GM12878 (cell line): ENCODE measurements at regions not wholly inside any gene's neighbourhood (a gene's known extent, or its start where the extent isn't known, plus 50 kb on each side); places are given as distances from the start of the nearest gene placed in this dataset.

ENCODE experiments used
- ATAC-seq: fragments of 200-7000 bp; cut with Tn5 transposase; 3 replicates; pipeline ENCODE4 v1.9.1; 2020; ENCODE audit warnings: mild to moderate bottlenecking, moderate library complexity
- BruUV-seq: library from RNA; stranded (reverse); fragments of 400-500 nt; replicated peaks from 2 replicates; lab custom pipeline; 2021; lab: Mats Ljungman, UMichigan
- CTCF ChIA-PET: fragments of 300-600 bp; sonication (Branson Sonifier 250); formaldehyde crosslinking; extraction: SDS; loops from one replicate; lab custom pipeline; 2021; ENCODE audit warnings: inconsistent platforms; lab: Yijun Ruan, JAX
- POLR2A ChIA-PET: fragments of 350-600 bp; formaldehyde crosslinking; extraction: SDS; loops from one replicate; lab custom pipeline; 2021; ENCODE audit warnings: inconsistent platforms; lab: Charles Lee
- RAD21 ChIA-PET: fragments of 300-600 bp; sonication (Branson Sonifier 250); formaldehyde crosslinking; loops from one replicate; lab custom pipeline; 2023; ENCODE audit warnings: antibody characterized with exemption; ENCODE audit not compliant: unreplicated experiment; lab: Charles Lee
- SMC1A ChIA-PET: fragments of 300-600 bp; sonication (Branson Sonifier 250); formaldehyde crosslinking; loops from one replicate; lab custom pipeline; 2023; ENCODE audit not compliant: unreplicated experiment, uncharacterized antibody; lab: Charles Lee
- DNase-seq: peaks from one replicate; pipeline ENCODE4 v3.0.0-alpha.2; 2011; ENCODE audit warnings: low read depth, low spot score
- FAIRE-seq: peaks from 3 replicates; lab custom pipeline; 2011; peaks lifted over from hg19 to GRCh38; lab: Jason Lieb, UNC
- H2AFZ ChIP-seq: 2 replicates; pipeline ENCODE4 v1.6.0; 2011; ENCODE audit warnings: low read depth, low read length, control low read depth; ENCODE audit not compliant: control insufficient read depth
- H3K27ac ChIP-seq: 2 replicates; pipeline ENCODE4 v1.5.1; 2011; ENCODE audit warnings: control low read depth; ENCODE audit not compliant: control insufficient read depth, insufficient read depth
- H3K27me3 ChIP-seq, 2 experiments: replicated peaks in 1 of 2; 2 replicates each; pipeline versions ENCODE4 v1.6.0 to v1.6.1; 2011; ENCODE audit warnings: low read length in 1 of 2; ENCODE audit not compliant: control insufficient read depth in 2 of 2, insufficient read depth in 2 of 2
- H3K36me3 ChIP-seq, 2 experiments: 2 replicates each; pipeline ENCODE4 v1.5.1; 2011; ENCODE audit warnings: low read length in 1 of 2; ENCODE audit not compliant: control insufficient read depth in 2 of 2, insufficient read depth in 2 of 2
- H3K4me1 ChIP-seq: 2 replicates; pipeline ENCODE4 v1.6.1; 2011; ENCODE audit warnings: mild to moderate bottlenecking, low read length, moderate library complexity, mixed read lengths; ENCODE audit not compliant: control insufficient read depth, insufficient read depth
- H3K4me2 ChIP-seq: 2 replicates; pipeline ENCODE4 v1.6.0; 2011; ENCODE audit warnings: control low read depth; ENCODE audit not compliant: control insufficient read depth, insufficient read depth
- H3K4me3 ChIP-seq: fragments of 200-600 bp; sonication (generic); 2 replicates; pipeline ENCODE4 v1.5.1; 2016
- H3K79me2 ChIP-seq: 2 replicates; pipeline ENCODE4 v1.6.0; 2011; ENCODE audit warnings: low read length; ENCODE audit not compliant: control insufficient read depth, insufficient read depth
- H3K9ac ChIP-seq: 2 replicates; pipeline ENCODE4 v1.8.0; 2011; ENCODE audit warnings: low read length, control low read depth, mixed read lengths; ENCODE audit not compliant: control insufficient read depth, insufficient read depth
- H3K9me3 ChIP-seq: replicated peaks from 3 replicates; pipeline ENCODE4 v1.5.1; 2011; ENCODE audit warnings: mild to moderate bottlenecking, low read length; ENCODE audit not compliant: control insufficient read depth, insufficient read depth
- H4K20me1 ChIP-seq: 2 replicates; pipeline ENCODE4 v1.6.0; 2011; ENCODE audit not compliant: control insufficient read depth, insufficient read depth
- CBFB ChIP-seq: IDR thresholded peaks from 2 replicates; pipeline ENCODE4 v1.6.1; 2016; ENCODE audit warnings: antibody characterized with exemption, low read depth
- CEBPB ChIP-seq, 2 experiments: fragments of 150-350 bp in 1 of 2; IDR thresholded peaks; 2 replicates each; pipeline ENCODE4 v1.6.1; 2012 to 2014; ENCODE audit warnings: low read depth in 2 of 2, low read length in 2 of 2, borderline replicate concordance in 1 of 2, inconsistent platforms in 1 of 2
- ESRRA ChIP-seq: IDR thresholded peaks from 2 replicates; pipeline ENCODE4 v1.6.1; 2012; ENCODE audit warnings: mild to moderate bottlenecking, low read length, improper control_type of control experiment
- FOS ChIP-seq: IDR thresholded peaks from 3 replicates; pipeline ENCODE4 v1.6.1; 2011; ENCODE audit warnings: borderline replicate concordance; ENCODE audit not compliant: insufficient read length; ENCODE audit errors: extremely low read depth
- POLR2AphosphoS2 ChIP-seq: IDR thresholded peaks from 2 replicates; pipeline ENCODE4 v1.6.1; 2011; ENCODE audit warnings: low read depth, mild to moderate bottlenecking, low read length, improper control_type of control experiment, moderate library complexity
- POLR2AphosphoS5 ChIP-seq: IDR thresholded peaks from 2 replicates; pipeline ENCODE4 v1.6.1; 2011; ENCODE audit warnings: mild to moderate bottlenecking, low read length, inconsistent platforms
- RELA ChIP-seq: fragments of 450-650 bp; IDR thresholded peaks from 2 replicates; pipeline ENCODE4 v1.8.0; 2014; ENCODE audit warnings: borderline replicate concordance; ENCODE audit not compliant: partially characterized antibody
- SPI1 ChIP-seq: IDR thresholded peaks from 2 replicates; pipeline ENCODE4 v1.6.1; 2011; ENCODE audit warnings: low read depth, mild to moderate bottlenecking, low read length, moderate library complexity, borderline replicate concordance; ENCODE audit not compliant: insufficient read depth
- STAT3 ChIP-seq: IDR thresholded peaks from 2 replicates; pipeline ENCODE4 v1.6.1; 2011; ENCODE audit warnings: low read depth, low read length, improper control_type of control experiment
- TBL1XR1 ChIP-seq: IDR thresholded peaks from 2 replicates; pipeline ENCODE4 v1.6.1; 2012; ENCODE audit warnings: low read depth, low read length, improper control_type of control experiment
- WRNIP1 ChIP-seq: IDR thresholded peaks from 2 replicates; pipeline ENCODE4 v1.6.1; 2011; ENCODE audit warnings: low read depth, low read length, improper control_type of control experiment, borderline replicate concordance
- ZBTB33 ChIP-seq: fragments of 450-650 bp; IDR thresholded peaks from 2 replicates; pipeline ENCODE4 v1.6.1; 2017; ENCODE audit warnings: mild to moderate bottlenecking
- ZNF207 ChIP-seq: fragments of 450-650 bp; IDR thresholded peaks from 2 replicates; pipeline ENCODE4 v1.6.1; 2014; ENCODE audit warnings: antibody characterized with exemption, mild to moderate bottlenecking, borderline replicate concordance
- ZZZ3 ChIP-seq: IDR thresholded peaks from 2 replicates; pipeline ENCODE4 v1.6.1; 2011; ENCODE audit warnings: low read depth; ENCODE audit not compliant: control insufficient read depth, insufficient read length
- WGBS: methylation state at CpG from one replicate; pipeline ENCODE4 v1.1.6; 2016; ENCODE audit warnings: low lambda C conversion rate; ENCODE audit not compliant: insufficient replicate concordance, insufficient coverage; ENCODE audit errors: missing lambda C conversion rate; 5-methylcytosine and 5-hydroxymethylcytosine counted together
- in situ Hi-C: fragments of 300-500 bp; cut with MboI; formaldehyde crosslinking; loops from 9 replicates; pipeline ENCODE4 v1.14.3; 2018; ENCODE audit warnings: mixed read lengths
- intact Hi-C: fragments of 100-400 bp; cut with micrococcal nuclease; formaldehyde crosslinking; loops from one replicate; pipeline ENCODE4 v1.14.2; 2022; ENCODE audit not compliant: unreplicated experiment
- TF ChIP-seq, protein P1 (sequence below): IDR thresholded peaks from 2 replicates; pipeline ENCODE4 v1.6.1; 2012; ENCODE audit warnings: low read depth, low read length, improper control_type of control experiment
- TF ChIP-seq, protein P2 (sequence below): IDR thresholded peaks from 2 replicates; pipeline ENCODE4 v1.6.1; 2011; ENCODE audit warnings: borderline replicate concordance, low read depth, mild to moderate bottlenecking, moderate library complexity, low read length; ENCODE audit not compliant: insufficient read depth, poor library complexity, severe bottlenecking
- TF ChIP-seq, protein P3 (sequence below): IDR thresholded peaks from 2 replicates; pipeline ENCODE4 v1.6.1; 2012; ENCODE audit warnings: low read depth, low read length, improper control_type of control experiment

DNA sequence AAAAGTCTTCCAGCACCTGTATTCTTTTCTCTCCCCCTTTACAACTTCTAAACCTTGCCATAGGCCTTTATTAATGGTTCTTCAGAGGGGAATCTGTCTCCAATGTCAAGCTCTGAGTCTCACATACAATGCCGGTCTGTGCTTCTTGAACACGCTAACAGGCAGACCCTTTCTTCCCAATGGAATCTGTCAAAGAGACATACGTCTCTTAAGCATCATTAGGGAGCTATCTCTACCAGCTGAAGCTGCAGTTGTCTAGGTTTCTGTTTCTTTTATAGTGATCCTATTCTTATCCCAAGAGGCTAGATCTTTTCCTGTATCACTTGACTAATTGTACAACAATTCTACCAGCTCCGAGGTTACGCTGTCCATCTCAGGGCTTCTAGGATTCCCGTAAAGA is 560.8 kb upstream of the NBEA start (continued):
- TF ChIP-seq, protein P1, sequence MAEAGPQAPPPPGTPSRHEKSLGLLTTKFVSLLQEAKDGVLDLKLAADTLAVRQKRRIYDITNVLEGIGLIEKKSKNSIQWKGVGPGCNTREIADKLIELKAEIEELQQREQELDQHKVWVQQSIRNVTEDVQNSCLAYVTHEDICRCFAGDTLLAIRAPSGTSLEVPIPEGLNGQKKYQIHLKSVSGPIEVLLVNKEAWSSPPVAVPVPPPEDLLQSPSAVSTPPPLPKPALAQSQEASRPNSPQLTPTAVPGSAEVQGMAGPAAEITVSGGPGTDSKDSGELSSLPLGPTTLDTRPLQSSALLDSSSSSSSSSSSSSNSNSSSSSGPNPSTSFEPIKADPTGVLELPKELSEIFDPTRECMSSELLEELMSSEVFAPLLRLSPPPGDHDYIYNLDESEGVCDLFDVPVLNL = no peak
- TF ChIP-seq FOS (no peak), RELA (no peak)

DNA sequence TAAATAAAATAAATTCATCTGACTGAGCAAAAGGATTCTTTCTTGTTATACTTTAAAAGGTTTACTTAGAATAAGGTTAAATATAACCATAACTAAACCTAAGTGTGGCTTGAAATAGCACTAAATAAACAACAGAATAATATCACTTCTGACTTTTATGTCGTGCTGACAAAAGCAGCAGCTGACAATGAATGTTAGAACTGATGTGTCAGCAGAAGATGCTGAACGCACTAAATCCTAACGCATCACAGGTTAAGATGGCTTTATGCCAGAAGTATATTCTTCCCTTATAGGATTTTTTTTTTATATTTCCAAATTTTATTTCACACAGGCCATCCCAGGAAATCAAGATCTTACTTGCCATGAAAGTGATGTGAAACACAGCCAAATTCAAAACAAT is 558.3 kb upstream of the NBEA start:
- H3K9me3 ChIP-seq = no peaks in the 10 kb centered on the region
- DNase-seq = no peak
- intact Hi-C loops = no loop called here
- CTCF ChIA-PET = no interaction called here
- no peaks in the 10 kb centered on the region for H3K4me1 ChIP-seq
- no peak overlapping the region for H2AFZ ChIP-seq
- in situ Hi-C loops = no loop called here
- H3K27ac ChIP-seq = no peak overlapping the region
- no peak overlapping the region for H3K4me2 ChIP-seq
- no peak overlapping the region for H3K4me3 ChIP-seq
- POLR2A ChIA-PET = no interaction called here
- BruUV-seq = no TSS peak
- H4K20me1 ChIP-seq = no peaks in the 10 kb centered on the region
- H3K79me2 ChIP-seq = no peaks in the 10 kb centered on the region
- WGBS = 65% methylated on average over 3 of the region's 3 CpGs
- H3K36me3 ChIP-seq = no peaks in the 10 kb centered on the region
- H3K9ac ChIP-seq = no peak overlapping the region
- no peak for ATAC-seq
- RAD21 ChIA-PET = no interaction called here
- SMC1A ChIA-PET = no interaction called here
- H3K27me3 ChIP-seq = no peaks in the 10 kb centered on the region
- FAIRE-seq = no peak
- TF ChIP-seq CBFB (no peak), ZNF207 (no peak), WRNIP1 (no peak), ZBTB33 (no peak), TBL1XR1 (no peak), ZZZ3 (no peak), CEBPB (IDR thresholded peaks at IDR 0.05; ENCODE audit: borderline replicate concordance in 1 of 2, low read depth in 2 of 2, low read length in 2 of 2) (no peak), STAT3 (no peak), SPI1 (no peak), ESRRA (no peak), POLR2AphosphoS5 (no peak), POLR2AphosphoS2 (no peak)
- TF ChIP-seq, protein P2, sequence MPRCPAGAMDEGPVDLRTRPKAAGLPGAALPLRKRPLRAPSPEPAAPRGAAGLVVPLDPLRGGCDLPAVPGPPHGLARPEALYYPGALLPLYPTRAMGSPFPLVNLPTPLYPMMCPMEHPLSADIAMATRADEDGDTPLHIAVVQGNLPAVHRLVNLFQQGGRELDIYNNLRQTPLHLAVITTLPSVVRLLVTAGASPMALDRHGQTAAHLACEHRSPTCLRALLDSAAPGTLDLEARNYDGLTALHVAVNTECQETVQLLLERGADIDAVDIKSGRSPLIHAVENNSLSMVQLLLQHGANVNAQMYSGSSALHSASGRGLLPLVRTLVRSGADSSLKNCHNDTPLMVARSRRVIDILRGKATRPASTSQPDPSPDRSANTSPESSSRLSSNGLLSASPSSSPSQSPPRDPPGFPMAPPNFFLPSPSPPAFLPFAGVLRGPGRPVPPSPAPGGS = no peak
- TF ChIP-seq, protein P3, sequence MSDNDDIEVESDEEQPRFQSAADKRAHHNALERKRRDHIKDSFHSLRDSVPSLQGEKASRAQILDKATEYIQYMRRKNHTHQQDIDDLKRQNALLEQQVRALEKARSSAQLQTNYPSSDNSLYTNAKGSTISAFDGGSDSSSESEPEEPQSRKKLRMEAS = no peak
